NT2/D1 (cell line): ENCODE measurements at regions not wholly inside any gene's neighbourhood (a gene's known extent, or its start where the extent isn't known, plus 50 kb on each side); places are given as distances from the start of the nearest gene placed in this dataset.

Source experiments
- YY1 ChIP-seq: IDR thresholded peaks from 2 replicates; pipeline ENCODE4 v1.6.1; 2011; ENCODE audit not compliant: insufficient read length, insufficient read depth
- ZNF274 ChIP-seq: IDR thresholded peaks from 2 replicates; pipeline ENCODE4 v1.6.1; 2011; ENCODE audit warnings: mild to moderate bottlenecking, low read depth, low read length

- no peak for TF ChIP-seq YY1
- TF ChIP-seq ZNF274 = no peak
These were observed 194.3 kb downstream of the SNAPC1 start for GRCh38 chr14:61956517-61956916.
